Activated CD8-positive, alpha-beta T cell treated with anti-CD3 and anti-CD28 coated beads for 36 hours (primary cell): ENCODE measurements at regions not wholly inside any gene's neighbourhood (a gene's known extent, or its start where the extent isn't known, plus 50 kb on each side); places are given as distances from the start of the nearest gene placed in this dataset.

Source experiments
- ATAC-seq: fragments of 200-7000 bp; cut with Tn5 transposase; one replicate; pipeline ENCODE4 v1.10.0; 2021; ENCODE audit warnings: mild to moderate bottlenecking, moderate library complexity
- CTCF ChIA-PET: fragments of 350-600 bp; sonication (Branson Sonifier 250); formaldehyde crosslinking; loops from one replicate; lab custom pipeline; 2021; ENCODE audit warnings: antibody characterized with exemption; lab: Charles Lee
- POLR2A ChIA-PET: fragments of 350-600 bp; sonication (Branson Sonifier 250); formaldehyde crosslinking; loops from one replicate; lab custom pipeline; 2021; ENCODE audit warnings: antibody characterized with exemption; lab: Charles Lee
- DNase-seq: peaks from one replicate; pipeline ENCODE4 v3.0.0-alpha.2; 2020
- H3K27ac Mint-ChIP-seq: one replicate; pipeline ENCODE4 v1.8.0; 2021; ENCODE audit warnings: mild to moderate bottlenecking, mixed read lengths
- H3K27me3 Mint-ChIP-seq: one replicate; pipeline ENCODE4 v1.8.0; 2021; ENCODE audit warnings: mixed read lengths
- H3K36me3 Mint-ChIP-seq: one replicate; pipeline ENCODE4 v1.8.0; 2021; ENCODE audit warnings: low read depth, mixed read lengths
- H3K4me1 Mint-ChIP-seq: one replicate; pipeline ENCODE4 v1.8.0; 2021; ENCODE audit warnings: low read depth, mixed read lengths
- H3K4me3 Mint-ChIP-seq: one replicate; pipeline ENCODE4 v1.8.0; 2021; ENCODE audit warnings: mild to moderate bottlenecking, moderate library complexity, mixed read lengths
- H3K9me3 Mint-ChIP-seq: one replicate; pipeline ENCODE4 v1.8.0; 2021; ENCODE audit warnings: mixed read lengths
- CTCF ChIP-seq: fragments of 200-600 bp; IDR thresholded peaks from one replicate; pipeline ENCODE4 v1.8.0; 2022; ENCODE audit warnings: antibody characterized with exemption, mild to moderate bottlenecking
- intact Hi-C: fragments of 100-400 bp; cut with micrococcal nuclease; formaldehyde crosslinking; loops from one replicate; pipeline ENCODE4 v1.10.0; 2022

GRCh38 chr18:73261243-73261642 lies 393.5 kb upstream of the NETO1 start:
- Mint-ChIP-seq H3K9me3 (peaks cover 7% of the 10 kb centered on the region), H3K27ac (no peak overlapping the region), H3K4me1 (no peaks in the 10 kb centered on the region), H3K4me3 (no peak overlapping the region), H3K36me3 (no peaks in the 10 kb centered on the region), H3K27me3 (no peaks in the 10 kb centered on the region)
- ChIA-PET CTCF (no interaction called here), POLR2A (no interaction called here)
- intact Hi-C loops: no loop called here
- no peak for ATAC-seq
- no peak for DNase-seq
- TF ChIP-seq CTCF: no peak

DNA sequence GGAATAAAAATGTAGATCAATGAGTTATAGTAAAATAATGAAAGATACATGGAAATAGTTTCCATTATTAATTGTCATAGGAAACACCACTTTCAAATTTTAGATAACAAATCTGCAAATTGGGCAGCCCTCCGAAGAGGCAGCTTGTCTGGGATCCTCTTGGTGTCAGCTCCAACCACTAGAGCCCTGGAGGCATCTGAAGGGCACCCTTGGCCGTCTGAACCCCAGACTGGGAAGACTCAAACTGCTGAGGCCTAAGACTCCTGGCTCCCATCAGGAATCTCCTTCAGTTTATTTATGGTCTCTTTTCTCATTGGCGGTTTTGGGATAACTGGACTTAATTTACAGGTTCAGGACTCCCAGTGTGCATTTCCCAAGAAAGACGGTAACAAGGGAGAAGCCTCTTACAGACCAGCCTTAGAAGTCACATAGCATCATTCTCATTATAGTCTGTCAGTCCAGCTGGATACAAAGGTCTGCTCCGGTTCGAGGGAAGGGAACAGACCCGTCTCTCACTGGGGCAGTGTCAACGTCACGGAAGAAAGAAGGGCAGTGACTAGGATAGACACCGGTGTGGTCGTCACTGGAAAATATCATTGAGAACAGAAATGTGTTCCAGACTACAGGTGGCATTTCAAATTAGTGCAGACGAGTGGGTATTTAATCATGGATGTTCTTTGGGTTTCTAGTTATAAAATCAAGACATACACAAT lies 390.7 kb upstream of the NETO1 start:
- ChIA-PET CTCF (no interaction called here), POLR2A (no interaction called here)
- intact Hi-C loops: no loop called here
- no peak overlapping the region for H3K4me3 Mint-ChIP-seq
- no peaks in the 10 kb centered on the region for H3K27me3 Mint-ChIP-seq
- H3K9me3 Mint-ChIP-seq: peaks cover 5% of the 10 kb centered on the region
- no peaks in the 10 kb centered on the region for H3K4me1 Mint-ChIP-seq
- H3K27ac Mint-ChIP-seq: no peak overlapping the region
- ATAC-seq (no peak), DNase-seq (no peak)
- TF ChIP-seq CTCF: no peak
- H3K36me3 Mint-ChIP-seq: no peaks in the 10 kb centered on the region

- ATAC-seq (no peak), DNase-seq (no peak)
- POLR2A ChIA-PET: no interaction called here
- CTCF ChIA-PET: no interaction called here
- Mint-ChIP-seq H3K27me3 (no peaks in the 10 kb centered on the region), H3K4me3 (no peak overlapping the region), H3K36me3 (no peaks in the 10 kb centered on the region), H3K9me3 (peaks cover 4% of the 10 kb centered on the region), H3K27ac (no peak overlapping the region), H3K4me1 (no peaks in the 10 kb centered on the region)
- intact Hi-C loops: no loop called here
- no peak for TF ChIP-seq CTCF
Observed at GRCh38 chr18:73254564-73254963, 386.8 kb upstream of the NETO1 start.

DNA sequence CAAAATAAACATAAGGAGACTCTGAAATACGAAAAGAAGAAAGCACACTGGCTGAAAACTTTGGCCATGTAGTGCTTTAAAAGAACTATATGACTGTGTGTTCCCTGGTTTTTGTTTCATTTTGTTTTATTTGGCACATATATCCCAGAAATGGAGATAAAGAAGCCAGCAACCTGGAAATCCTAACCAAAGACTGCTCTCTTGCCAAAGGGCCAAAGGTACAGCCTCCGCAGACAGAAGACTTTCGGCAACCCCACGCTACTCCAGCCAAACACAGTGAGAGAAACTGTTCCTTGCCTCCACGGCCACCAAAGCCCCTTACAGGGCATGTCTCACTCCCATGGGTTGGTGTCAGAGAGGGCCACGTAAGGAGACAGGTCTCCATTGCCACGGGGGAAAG lies 381.2 kb upstream of the NETO1 start:
- no peak for DNase-seq

More for the DNA sequence above, 381.2 kb upstream of the NETO1 start:
- Mint-ChIP-seq H3K27me3 (no peaks in the 10 kb centered on the region), H3K4me3 (no peak overlapping the region), H3K36me3 (no peaks in the 10 kb centered on the region), H3K9me3 (peaks cover 4% of the 10 kb centered on the region), H3K27ac (no peak overlapping the region), H3K4me1 (no peaks in the 10 kb centered on the region)
- POLR2A ChIA-PET: no interaction called here
- ATAC-seq: no peak
- CTCF ChIA-PET: no interaction called here
- TF ChIP-seq CTCF: no peak
- intact Hi-C loops: no loop called here
